Fibroblast of skin of back (primary cell): ENCODE measurements at regions not wholly inside any gene's neighbourhood (a gene's known extent, or its start where the extent isn't known, plus 50 kb on each side); places are given as distances from the start of the nearest gene placed in this dataset.
A peak's percentile ranks its signal among the peaks of the same experiment; 100 is the strongest.

Experiments used
- DNase-seq: peaks from one replicate; pipeline ENCODE4 v3.0.0-alpha.2; 2013

DNA sequence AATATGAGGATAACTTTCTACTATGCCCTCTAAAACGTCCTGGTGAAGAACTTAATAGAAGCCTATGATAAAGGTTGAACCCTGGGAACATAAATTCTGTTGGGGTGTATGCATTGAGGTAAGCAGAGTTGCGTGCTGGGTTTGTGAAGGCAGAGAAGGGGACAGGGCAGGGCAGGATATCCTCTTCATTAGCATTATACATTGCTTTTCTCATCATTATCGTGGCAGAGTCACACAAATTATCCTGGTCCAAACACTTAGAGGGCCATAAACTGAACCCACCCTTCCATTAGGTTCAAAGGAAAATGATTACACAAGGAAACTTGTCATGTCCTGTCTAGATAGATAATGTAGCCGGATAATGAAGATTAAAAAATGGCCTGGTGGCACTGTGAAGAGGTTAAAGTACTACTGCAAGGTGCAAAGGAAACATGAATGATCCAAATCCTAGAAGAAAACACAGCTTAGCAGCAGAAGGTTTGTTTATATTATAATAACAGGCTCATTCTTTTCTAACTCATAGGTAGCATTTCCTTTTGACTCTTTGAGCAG is 189.1 kb downstream of the SPCS3 start:
- no peak for DNase-seq

DNA sequence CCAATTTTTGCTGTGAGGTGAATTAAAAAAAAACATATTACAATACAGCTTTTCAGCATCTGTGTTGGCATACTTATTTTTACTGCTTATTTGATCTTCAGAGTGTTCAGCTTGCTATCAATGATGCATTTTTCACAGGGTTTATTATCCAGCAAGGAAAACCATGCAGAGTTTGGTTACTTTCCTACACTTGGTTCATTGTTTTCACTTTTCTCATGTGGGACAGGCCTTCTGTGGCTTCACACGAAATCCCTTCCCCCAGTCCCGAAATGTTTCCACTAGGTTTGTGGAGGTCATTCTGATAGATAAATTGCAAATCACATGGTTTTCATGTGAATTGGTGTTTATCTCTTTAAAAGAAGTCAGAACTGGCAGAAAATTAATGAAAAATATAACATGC is 205.8 kb downstream of the SPCS3 start:
- no peak for DNase-seq

DNA sequence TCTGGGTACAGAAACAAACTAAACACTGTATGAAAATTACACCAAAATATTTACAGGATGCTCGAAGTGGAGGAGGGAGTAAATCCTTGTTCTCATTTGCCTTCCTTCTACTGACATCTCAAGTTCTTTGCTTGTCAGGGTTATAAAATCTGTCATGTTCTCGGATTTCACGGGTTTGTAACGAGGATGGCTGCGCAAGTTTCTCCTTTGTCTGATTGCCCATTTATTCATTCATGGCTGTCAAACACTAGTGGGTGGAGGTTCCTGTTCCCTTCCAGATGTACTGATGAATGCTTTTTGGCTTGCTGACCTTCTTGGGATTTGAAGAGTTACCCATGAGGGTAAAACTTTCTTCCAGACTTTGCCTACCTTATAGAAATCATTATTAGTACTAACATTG is 206.9 kb downstream of the SPCS3 start:
- no peak for DNase-seq

DNA sequence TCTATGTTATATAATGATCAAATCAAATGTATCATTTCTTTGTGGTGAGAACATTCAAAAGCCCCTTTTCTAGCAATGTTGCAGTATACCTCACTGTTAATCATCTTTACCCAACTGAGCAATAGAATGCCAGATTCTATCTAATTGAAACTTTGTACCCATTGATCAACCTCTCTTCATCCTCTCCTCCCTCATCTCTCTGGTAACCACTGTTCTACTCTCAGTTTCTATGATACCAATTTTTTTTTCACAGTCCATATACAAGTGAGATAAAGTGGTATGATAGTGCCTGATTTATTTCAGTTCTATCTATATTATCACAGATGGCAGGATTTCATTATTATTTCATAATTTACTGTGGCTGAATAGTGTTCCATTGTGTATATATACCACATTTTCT is 209.8 kb downstream of the SPCS3 start:
- no peak for DNase-seq

DNA sequence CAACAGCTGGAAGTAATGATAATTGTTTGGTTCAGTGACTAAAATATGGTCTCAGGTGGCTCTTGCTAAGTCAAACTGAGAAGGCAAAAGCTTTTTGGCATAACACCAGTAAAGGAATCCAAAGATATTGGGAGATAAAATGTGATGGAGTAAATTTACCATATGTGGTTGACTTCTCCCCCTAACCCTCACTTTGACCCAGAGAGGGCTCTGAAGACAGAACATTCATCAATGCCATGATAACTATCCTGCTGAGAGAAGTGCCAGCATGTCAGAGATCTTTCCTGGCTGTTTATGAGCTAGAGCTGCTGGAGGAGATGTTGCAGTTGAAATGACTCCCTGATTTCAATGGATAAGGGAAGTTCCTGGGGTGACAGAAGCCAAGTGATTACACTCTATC is 213.4 kb downstream of the SPCS3 start:
- DNase-seq: no peak

DNA sequence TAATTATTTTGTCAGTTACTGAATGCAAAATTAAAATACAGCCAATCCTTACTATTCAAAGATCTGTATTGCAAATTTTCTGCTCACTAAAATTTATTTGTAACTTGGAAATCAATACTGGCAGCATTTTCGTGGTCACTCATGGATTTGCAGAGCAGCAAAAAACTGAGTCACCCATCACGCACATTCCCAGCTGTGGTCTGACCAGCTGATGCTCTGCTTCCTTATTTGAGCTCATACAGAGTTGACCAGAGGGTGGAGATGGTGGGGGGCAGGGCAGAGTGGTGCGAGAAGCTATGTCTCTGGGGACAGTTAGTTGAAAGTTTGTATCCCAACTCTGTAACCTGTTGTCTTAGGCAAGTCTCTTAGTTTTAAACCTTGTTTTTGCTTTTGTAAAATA is 214.8 kb downstream of the SPCS3 start:
- peak; percentile 86 for DNase-seq

DNA sequence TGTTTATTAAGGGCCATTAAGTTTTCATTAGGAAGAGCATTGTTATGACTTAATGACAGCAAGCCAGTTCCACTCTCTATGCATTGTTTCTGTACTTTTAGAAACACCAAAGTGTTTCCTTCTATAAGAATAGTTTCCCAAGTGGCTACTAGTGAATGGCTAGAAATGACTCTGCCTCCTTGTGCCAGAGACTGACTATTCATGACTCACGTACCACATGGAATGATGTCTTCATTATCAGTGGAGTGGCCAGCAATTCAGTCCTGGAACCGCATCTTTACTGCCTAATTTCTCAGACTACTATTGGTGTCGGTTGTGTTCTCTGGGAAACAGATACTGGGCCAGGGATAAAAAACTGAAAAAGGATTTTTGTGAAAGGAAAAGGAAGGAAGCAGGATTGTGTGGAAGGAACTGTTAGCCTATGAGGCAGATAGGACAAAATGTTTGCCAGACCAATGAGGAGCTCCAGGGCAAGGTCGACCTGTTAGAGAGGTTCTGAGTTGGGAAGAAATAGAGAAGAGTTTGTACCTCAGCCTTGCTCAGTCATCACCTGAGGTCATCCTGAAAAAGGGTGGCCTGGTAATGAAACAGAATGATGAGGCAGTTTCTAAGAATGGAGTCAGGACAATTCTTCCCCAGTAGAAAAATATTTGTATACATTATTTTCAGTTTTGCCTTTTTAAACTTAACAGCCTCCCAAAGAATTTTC is 218.6 kb downstream of the SPCS3 start:
- peak; percentile 93 for DNase-seq

DNA sequence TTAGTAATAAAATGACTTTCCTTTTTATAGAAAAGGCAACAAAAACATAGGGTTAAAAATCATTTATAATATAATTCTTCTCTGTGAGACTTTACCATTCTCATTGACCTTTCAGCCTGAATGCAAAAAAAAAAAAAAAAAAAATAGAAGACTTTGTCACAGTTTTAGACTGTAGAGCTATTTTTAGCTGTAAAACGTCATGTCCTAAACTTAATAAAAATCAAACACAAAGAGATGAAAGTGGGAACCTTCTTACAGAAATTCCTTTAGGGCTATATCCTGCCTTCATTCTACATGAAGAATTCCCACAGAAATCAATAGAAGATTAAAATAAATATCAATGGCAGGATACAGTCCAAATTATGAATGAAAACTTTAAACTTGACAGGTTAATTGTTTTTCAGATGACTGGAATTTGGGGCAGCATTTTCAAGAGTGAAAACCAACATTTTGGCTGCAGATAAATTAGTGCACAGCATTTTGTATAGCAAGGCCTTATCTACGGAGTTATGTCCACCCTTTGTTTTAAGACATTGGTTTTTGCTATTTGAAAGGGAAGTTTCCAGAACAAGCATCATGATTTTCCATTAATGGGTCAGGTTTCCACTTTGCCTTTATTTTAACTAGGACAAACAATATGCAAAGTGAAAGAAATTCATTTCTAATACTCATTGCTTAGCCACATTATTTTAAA is 219.5 kb downstream of the SPCS3 start:
- no peak for DNase-seq

DNA sequence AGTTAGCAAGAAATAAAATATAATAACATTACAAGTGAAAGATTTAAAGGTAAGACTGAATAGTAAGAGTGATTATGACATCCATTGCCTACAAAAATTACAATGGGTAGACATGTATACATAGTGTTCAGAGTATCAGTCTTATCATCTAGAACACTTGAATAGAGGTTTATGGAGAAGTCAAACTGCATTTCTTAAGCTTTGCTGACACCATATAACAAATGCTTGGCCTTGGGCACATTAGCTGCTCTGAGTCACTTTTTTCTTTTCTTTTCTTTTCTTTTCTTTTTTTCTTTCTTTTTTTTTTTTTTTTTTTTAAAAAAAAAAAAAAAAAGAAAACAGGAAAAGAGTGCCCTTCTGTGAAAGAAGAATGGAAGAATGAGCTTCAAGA is 220.0 kb downstream of the SPCS3 start:
- no peak for DNase-seq

DNA sequence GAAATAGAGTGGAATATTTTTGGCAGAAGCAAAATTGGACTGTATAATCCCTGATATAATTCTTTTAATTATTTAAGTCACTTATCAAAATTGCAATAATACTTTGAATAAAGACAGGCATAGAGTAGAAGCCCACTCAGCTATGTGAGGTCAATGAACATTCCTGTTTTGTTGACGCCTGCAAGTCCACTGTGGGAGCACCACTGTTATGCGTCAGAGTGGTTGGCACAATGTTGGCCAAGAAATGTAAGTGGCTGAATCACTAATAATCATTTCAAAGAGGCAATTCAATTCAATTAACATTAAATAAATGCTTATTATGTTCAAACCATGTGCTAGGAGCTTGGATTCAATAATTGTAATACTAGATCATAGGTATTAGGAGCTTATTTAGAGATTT is 221.0 kb downstream of the SPCS3 start:
- no peak for DNase-seq

DNA sequence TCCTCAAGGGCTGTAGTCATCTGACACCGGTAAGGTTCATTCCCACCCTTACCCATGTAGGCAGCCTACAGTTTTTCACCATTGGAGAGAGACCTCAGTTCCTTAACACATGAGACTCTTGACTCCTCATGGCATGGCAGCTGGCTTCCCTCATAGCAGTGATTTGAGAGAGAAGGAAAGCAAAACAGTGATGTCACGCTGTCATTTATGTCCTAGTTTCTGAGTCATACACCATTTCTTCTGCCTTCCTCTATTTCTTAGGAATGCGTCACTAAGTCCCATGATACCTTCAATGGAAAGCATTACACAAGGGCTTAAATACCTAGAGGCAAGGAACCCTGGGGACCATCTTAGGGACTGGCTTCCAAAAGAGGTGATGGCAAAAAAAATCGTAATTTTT is 226.1 kb downstream of the SPCS3 start:
- DNase-seq: peak; percentile 80

DNA sequence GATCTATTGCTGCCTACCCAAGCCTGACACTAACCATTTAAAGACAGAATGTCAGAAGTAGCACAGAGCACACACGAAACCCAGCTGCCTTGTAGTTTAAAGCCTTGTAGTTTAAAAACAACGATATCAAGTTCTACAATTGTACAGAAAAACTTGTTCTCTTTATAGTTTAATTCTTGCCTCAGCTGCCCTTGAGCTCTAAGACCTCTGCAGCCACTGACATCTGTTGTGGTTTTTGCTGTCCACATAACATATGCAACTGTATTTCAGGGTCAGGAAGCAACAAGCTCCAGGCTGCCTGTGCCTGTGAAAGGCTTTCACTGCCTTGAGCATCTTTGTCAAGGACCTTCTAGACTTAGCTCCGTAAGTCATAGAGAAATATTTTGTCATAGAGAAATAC is 227.2 kb downstream of the SPCS3 start:
- no peak for DNase-seq

DNA sequence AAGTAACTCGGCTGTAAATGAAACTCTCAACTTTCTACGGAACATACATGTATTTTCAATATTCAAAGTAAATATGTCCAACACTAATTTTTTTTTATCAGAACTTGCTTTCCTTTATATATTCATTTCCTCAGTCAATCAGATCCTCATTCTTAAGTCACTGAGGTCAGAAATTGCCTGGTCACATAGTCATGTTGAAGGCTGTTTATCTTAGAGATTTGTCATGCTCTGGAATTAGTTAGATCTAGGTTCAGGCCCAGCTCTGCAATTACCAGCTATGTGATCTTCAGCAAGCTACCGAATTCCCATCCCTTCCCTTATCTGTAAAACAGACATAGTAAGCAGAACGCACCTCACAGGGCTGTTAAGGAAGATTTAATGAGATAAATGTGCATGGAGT is 228.8 kb downstream of the SPCS3 start:
- peak; percentile 95 for DNase-seq

DNA sequence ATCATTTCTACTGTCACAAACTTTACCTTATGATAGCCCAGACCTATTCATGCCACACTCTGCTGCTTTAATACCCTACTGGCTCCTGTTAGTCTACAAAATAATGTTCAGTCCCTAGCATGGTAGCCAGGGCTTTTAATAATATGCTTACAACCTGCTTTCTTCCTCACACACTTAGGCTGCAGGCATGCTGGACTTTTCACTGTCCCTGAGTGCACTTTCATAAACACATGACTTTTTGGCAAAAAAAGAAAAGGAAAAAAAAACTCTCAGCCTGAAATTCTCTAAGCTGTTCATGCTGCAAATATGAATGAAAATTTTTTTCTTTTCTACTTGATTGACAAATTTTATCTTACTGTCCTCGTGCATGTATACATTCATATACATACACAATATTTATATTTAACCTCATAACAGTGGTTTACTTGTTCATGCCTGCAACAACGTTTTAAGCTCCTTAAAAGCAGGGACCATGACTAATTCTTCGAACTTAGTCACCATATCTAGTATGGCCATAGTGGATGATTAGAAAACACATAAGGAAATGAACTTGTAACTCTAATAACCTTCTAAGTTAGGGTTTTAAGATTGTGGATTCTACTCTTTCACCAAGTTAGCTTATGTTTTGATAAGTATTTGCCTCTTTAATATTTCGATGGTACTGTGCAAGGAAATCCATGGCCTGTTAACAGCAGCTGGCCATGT is 229.5 kb downstream of the SPCS3 start:
- peak; percentile 75 for DNase-seq

DNA sequence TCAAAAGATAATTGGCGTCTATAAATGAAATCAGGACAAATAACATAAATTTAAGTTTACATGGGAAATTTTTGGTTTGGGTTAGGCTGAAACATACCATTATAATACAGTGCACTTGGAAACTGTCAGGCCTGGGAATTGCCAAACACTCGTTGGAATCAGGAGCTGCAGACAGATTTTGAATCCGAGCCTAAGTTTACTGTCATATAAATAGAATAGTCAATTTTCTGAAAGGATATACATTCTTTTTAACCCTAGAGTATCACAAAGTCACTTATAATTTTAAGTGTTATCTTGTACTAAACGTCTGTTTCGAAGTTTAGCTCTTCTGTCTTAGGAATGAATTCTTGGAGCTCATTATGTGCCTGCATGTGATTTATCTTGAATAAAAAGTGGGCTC is 234.1 kb downstream of the VEGFC start:
- no peak for DNase-seq

DNA sequence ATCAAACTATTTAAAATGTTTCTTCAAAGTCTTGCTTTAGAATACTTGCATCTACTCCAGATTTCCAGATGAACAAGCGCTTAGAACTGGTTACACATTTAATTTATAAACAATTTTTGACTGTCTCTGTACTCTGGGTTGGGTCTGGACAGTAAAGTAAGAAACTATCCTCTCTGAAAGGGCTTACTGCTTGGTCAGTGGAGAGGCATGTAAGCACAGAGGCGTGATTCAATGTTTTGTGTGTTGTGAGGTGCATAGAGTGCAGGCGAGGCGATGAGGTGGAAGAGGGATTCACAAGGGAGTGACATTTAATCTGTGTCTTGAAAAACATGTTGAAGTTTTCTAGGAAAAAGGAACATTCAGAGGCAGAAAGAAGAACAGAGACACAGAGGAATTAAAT is 231.4 kb downstream of the VEGFC start:
- no peak for DNase-seq

DNA sequence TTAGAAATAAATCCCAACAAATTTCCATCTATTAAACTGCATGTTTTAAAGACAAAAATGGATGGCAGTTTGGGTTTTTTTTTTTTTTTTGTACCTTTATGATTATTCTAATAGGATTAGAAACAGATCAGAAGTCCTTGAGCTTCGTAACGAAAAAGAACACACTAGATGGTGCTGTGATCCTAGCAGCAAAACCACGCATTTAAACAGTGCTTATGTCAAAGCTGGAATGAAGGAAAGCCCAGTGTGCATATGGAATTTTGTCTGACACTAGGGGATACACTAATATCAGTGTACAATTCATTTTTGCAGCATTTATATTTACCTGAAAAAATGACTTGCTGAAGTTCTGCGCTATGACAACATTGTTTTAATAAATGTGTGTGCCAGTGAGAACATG is 229.1 kb downstream of the VEGFC start:
- peak; percentile 55 for DNase-seq

DNA sequence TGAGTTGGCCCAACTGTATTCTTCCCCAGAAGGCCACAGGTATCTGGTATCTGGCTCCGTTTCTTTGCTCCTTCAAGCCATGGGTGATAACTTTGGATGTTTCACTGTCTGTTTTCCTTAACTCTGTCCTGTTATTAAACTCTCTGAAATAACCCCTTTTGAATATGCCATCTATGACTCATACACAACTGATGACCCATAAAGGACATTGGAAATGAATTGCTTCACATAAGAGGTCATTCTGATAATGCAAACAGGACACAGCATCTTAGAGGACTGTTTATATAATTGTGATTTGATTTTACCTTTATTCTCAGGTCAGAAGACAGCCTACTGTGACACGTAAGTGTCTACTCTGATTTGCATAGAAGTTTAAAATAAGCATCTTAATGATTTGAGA is 227.7 kb downstream of the VEGFC start:
- no peak for DNase-seq

DNA sequence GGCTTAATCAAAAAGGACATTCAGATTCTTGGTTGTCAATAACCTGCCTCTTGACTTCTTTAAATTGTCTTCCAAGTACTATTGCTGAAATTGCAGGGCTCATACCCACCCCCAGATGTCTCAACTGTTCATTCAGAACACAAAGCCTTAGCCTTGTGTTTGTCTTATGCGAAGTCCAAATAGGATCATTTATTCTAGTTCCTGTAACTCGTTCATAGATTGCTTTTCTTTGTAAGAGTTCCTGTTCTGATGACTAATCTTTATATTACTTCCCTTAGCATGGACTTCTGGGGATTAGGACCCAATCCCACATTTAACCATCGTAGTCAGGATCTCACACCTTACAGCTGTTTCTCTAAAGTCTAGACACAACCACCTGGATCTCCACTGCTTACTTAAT is 226.0 kb downstream of the VEGFC start:
- DNase-seq: no peak

DNA sequence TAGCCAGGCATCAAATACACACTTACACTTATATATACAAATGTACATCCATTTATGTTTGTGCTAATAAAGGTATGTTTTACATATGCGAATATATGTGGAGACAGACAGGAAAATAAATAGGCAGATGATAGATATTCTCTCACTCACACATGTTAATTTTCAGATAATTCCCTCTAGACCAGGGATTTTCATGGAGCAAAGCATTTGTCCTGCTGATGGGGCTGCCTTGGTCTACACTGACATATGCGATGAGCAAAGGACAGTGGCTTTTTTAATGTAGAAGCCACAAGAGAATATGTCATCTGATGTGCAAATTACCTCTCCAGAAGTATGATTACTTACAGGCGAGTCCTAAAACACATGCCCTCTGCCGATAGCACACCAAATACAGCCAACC is 224.5 kb downstream of the VEGFC start:
- no peak for DNase-seq

DNA sequence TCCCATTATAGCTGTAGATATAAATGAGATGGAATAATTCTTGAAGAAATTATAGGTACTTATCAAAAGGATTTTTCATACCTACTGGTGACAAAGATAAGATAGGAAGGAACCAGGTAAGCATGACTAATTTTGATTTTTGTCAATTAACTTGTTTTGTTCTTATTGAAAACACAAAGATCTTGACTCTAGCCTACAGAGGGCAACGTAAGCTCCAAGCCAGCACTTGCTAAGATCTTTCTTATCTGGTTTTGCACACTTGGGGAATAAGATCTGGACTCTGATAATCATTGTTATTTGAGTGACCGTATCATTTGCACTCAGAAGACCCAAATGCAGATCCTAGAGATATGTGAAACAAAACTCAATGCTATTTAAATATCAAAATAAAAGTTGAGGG is 223.4 kb downstream of the VEGFC start:
- DNase-seq: no peak

DNA sequence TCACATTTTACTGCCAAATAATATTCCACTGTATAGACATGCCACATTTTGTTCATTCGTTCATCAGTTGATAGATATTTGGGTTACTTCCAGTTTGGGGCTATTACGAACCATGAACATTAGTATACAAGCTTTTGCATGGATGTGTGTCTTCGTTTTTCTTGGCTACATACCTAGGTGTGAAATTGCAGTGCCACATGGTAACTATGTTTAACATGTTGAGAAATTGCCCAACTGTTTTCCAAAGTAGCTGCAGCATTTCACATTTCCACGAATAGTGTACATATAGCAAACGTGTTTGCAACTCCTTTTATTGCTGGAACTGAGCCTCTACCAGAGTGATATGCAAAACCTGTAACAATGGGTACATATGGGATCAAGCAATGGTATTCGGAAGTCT is 221.5 kb downstream of the VEGFC start:
- DNase-seq: no peak

DNA sequence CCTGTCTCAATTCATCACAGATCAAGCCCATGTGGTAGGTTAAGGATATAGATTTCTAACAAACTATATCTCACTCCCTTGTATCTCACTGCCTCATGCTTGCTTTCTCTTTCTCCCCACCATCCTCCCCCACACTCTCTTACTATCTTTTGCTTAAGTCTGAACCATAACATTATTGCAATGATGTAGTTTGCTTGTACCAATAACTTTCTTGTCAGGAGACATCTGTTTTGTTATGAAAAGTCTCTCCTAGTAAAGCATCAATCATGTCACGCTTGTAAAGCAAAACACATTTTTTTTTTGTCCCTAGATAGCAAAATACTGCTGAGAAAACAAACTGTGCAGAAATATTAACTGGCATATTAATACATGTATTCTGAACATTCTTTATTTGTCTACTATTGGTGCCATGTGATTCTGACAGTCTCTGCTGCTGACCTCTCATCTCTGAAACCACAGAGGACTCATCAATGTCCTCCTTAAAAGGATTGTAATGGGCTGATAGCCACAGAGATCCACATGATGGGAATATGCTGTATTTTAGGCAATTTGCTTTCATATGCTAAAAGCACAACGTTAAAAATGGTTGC is 217.5 kb downstream of the VEGFC start:
- DNase-seq: no peak
